K562 (cell line): ENCODE measurements at regions not wholly inside any gene's neighbourhood (a gene's known extent, or its start where the extent isn't known, plus 50 kb on each side); places are given as distances from the start of the nearest gene placed in this dataset.

ENCODE experiments used
- MEF2A ChIP-seq: IDR thresholded peaks from 2 replicates; pipeline ENCODE4 v1.6.1; 2011; ENCODE audit warnings: low read depth, mild to moderate bottlenecking, low read length, moderate library complexity; ENCODE audit not compliant: control insufficient read depth
- TRIM25 ChIP-seq: fragments of 450-650 bp; IDR thresholded peaks from 2 replicates; pipeline ENCODE4 v1.7.0; 2016; ENCODE audit warnings: borderline replicate concordance
- ZBTB17 ChIP-seq: fragments of 450-650 bp; formaldehyde crosslinking; IDR thresholded peaks from 2 replicates; pipeline ENCODE4 v1.4.0; 2020; ENCODE audit warnings: mild to moderate bottlenecking
- ZNF318 ChIP-seq, 2 experiments: fragments of 450-650 bp; IDR thresholded peaks; 2 replicates each; pipeline ENCODE4 v1.6.1; 2016; ENCODE audit warnings: mild to moderate bottlenecking in 2 of 2, borderline replicate concordance in 1 of 2, low read depth in 1 of 2, moderate library complexity in 1 of 2
- ZNF639 ChIP-seq, 2 experiments: fragments of 200-800 bp in 1 of 2; sonication (Bioruptor generic) in 1 of 2; sonication (generic) in 1 of 2; formaldehyde crosslinking in 1 of 2; IDR thresholded peaks in 1 of 2; conservative IDR thresholded peaks in 1 of 2; 2 replicates each; pipeline versions ENCODE4 v1.5.0 to v1.6.1; 2016 to 2020; ENCODE audit warnings: missing compliant biosample characterization in 1 of 2, missing genetic modification characterization in 1 of 2, missing genetic modification reagents in 1 of 2
- TF ChIP-seq, protein P1 (sequence below), 2 experiments: IDR thresholded peaks; 2 replicates each; pipeline ENCODE4 v1.6.1; 2012; ENCODE audit warnings: improper control_type of control experiment in 2 of 2, low read depth in 2 of 2, low read length in 2 of 2, borderline replicate concordance in 1 of 2

GRCh38 chr18:2406544-2406943 is 164.8 kb downstream of the METTL4 start (continued):
- no peak for TF ChIP-seq ZNF318 (IDR thresholded peaks at IDR 0.05; ENCODE audit: borderline replicate concordance in 1 of 2, low read depth in 1 of 2)
- no peak for TF ChIP-seq ZBTB17
- TF ChIP-seq, protein P1, sequence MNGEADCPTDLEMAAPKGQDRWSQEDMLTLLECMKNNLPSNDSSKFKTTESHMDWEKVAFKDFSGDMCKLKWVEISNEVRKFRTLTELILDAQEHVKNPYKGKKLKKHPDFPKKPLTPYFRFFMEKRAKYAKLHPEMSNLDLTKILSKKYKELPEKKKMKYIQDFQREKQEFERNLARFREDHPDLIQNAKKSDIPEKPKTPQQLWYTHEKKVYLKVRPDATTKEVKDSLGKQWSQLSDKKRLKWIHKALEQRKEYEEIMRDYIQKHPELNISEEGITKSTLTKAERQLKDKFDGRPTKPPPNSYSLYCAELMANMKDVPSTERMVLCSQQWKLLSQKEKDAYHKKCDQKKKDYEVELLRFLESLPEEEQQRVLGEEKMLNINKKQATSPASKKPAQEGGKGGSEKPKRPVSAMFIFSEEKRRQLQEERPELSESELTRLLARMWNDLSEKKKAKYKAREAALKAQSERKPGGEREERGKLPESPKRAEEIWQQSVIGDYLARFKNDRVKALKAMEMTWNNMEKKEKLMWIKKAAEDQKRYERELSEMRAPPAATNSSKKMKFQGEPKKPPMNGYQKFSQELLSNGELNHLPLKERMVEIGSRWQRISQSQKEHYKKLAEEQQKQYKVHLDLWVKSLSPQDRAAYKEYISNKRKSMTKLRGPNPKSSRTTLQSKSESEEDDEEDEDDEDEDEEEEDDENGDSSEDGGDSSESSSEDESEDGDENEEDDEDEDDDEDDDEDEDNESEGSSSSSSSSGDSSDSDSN (IDR thresholded peaks at IDR 0.05; ENCODE audit: borderline replicate concordance in 1 of 2, low read depth in 2 of 2, low read length in 2 of 2): no peak
- TF ChIP-seq MEF2A: no peak
- TF ChIP-seq TRIM25: no peak
- TF ChIP-seq ZNF639 (CRISPR knock-in tag; conservative IDR thresholded peaks at IDR 0.05 in 1 of 2, IDR thresholded peaks at IDR 0.05 in 1 of 2): no peak
